GM12878 (cell line): ENCODE measurements at regions not wholly inside any gene's neighbourhood (a gene's known extent, or its start where the extent isn't known, plus 50 kb on each side); places are given as distances from the start of the nearest gene placed in this dataset.

ENCODE experiments used
- ATAC-seq: fragments of 200-7000 bp; cut with Tn5 transposase; 3 replicates; pipeline ENCODE4 v1.9.1; 2020; ENCODE audit warnings: mild to moderate bottlenecking, moderate library complexity
- BruUV-seq: library from RNA; stranded (reverse); fragments of 400-500 nt; replicated peaks from 2 replicates; lab custom pipeline; 2021; lab: Mats Ljungman, UMichigan
- CTCF ChIA-PET: fragments of 300-600 bp; sonication (Branson Sonifier 250); formaldehyde crosslinking; extraction: SDS; loops from one replicate; lab custom pipeline; 2021; ENCODE audit warnings: inconsistent platforms; lab: Yijun Ruan, JAX
- POLR2A ChIA-PET: fragments of 350-600 bp; formaldehyde crosslinking; extraction: SDS; loops from one replicate; lab custom pipeline; 2021; ENCODE audit warnings: inconsistent platforms; lab: Charles Lee
- RAD21 ChIA-PET: fragments of 300-600 bp; sonication (Branson Sonifier 250); formaldehyde crosslinking; loops from one replicate; lab custom pipeline; 2023; ENCODE audit warnings: antibody characterized with exemption; ENCODE audit not compliant: unreplicated experiment; lab: Charles Lee
- SMC1A ChIA-PET: fragments of 300-600 bp; sonication (Branson Sonifier 250); formaldehyde crosslinking; loops from one replicate; lab custom pipeline; 2023; ENCODE audit not compliant: unreplicated experiment, uncharacterized antibody; lab: Charles Lee
- DNase-seq: peaks from one replicate; pipeline ENCODE4 v3.0.0-alpha.2; 2011; ENCODE audit warnings: low read depth, low spot score
- FAIRE-seq: peaks from 3 replicates; lab custom pipeline; 2011; peaks lifted over from hg19 to GRCh38; lab: Jason Lieb, UNC
- H2AFZ ChIP-seq: 2 replicates; pipeline ENCODE4 v1.6.0; 2011; ENCODE audit warnings: low read depth, low read length, control low read depth; ENCODE audit not compliant: control insufficient read depth
- H3K27ac ChIP-seq: 2 replicates; pipeline ENCODE4 v1.5.1; 2011; ENCODE audit warnings: control low read depth; ENCODE audit not compliant: control insufficient read depth, insufficient read depth
- H3K27me3 ChIP-seq, 2 experiments: replicated peaks in 1 of 2; 2 replicates each; pipeline versions ENCODE4 v1.6.0 to v1.6.1; 2011; ENCODE audit warnings: low read length in 1 of 2; ENCODE audit not compliant: control insufficient read depth in 2 of 2, insufficient read depth in 2 of 2
- H3K36me3 ChIP-seq, 2 experiments: 2 replicates each; pipeline ENCODE4 v1.5.1; 2011; ENCODE audit warnings: low read length in 1 of 2; ENCODE audit not compliant: control insufficient read depth in 2 of 2, insufficient read depth in 2 of 2
- H3K4me1 ChIP-seq: 2 replicates; pipeline ENCODE4 v1.6.1; 2011; ENCODE audit warnings: mild to moderate bottlenecking, low read length, moderate library complexity, mixed read lengths; ENCODE audit not compliant: control insufficient read depth, insufficient read depth
- H3K4me2 ChIP-seq: 2 replicates; pipeline ENCODE4 v1.6.0; 2011; ENCODE audit warnings: control low read depth; ENCODE audit not compliant: control insufficient read depth, insufficient read depth
- H3K4me3 ChIP-seq: fragments of 200-600 bp; sonication (generic); 2 replicates; pipeline ENCODE4 v1.5.1; 2016
- H3K79me2 ChIP-seq: 2 replicates; pipeline ENCODE4 v1.6.0; 2011; ENCODE audit warnings: low read length; ENCODE audit not compliant: control insufficient read depth, insufficient read depth
- H3K9ac ChIP-seq: 2 replicates; pipeline ENCODE4 v1.8.0; 2011; ENCODE audit warnings: low read length, control low read depth, mixed read lengths; ENCODE audit not compliant: control insufficient read depth, insufficient read depth
- H3K9me3 ChIP-seq: replicated peaks from 3 replicates; pipeline ENCODE4 v1.5.1; 2011; ENCODE audit warnings: mild to moderate bottlenecking, low read length; ENCODE audit not compliant: control insufficient read depth, insufficient read depth
- H4K20me1 ChIP-seq: 2 replicates; pipeline ENCODE4 v1.6.0; 2011; ENCODE audit not compliant: control insufficient read depth, insufficient read depth
- E2F4 ChIP-seq: IDR thresholded peaks from 2 replicates; pipeline ENCODE4 v1.6.1; 2012; ENCODE audit warnings: low read depth, low read length, improper control_type of control experiment
- E4F1 ChIP-seq: fragments of 450-650 bp; IDR thresholded peaks from 2 replicates; pipeline ENCODE4 v1.6.1; 2018; ENCODE audit warnings: borderline replicate concordance, mild to moderate bottlenecking; ENCODE audit not compliant: partially characterized antibody
- NR2C1 ChIP-seq: fragments of 450-650 bp; IDR thresholded peaks from 2 replicates; pipeline ENCODE4 v1.6.1; 2017; ENCODE audit warnings: antibody characterized with exemption, mild to moderate bottlenecking, moderate library complexity
- PAX5 ChIP-seq: IDR thresholded peaks from 2 replicates; pipeline ENCODE4 v1.6.1; 2011; ENCODE audit warnings: low read depth, low read length, borderline replicate concordance
- PKNOX1 ChIP-seq: fragments of 450-650 bp; IDR thresholded peaks from 2 replicates; pipeline ENCODE4 v1.6.1; 2016; ENCODE audit warnings: mild to moderate bottlenecking
- SMAD5 ChIP-seq: IDR thresholded peaks from 2 replicates; pipeline ENCODE4 v1.6.1; 2016; ENCODE audit warnings: antibody characterized with exemption, low read depth
- ZNF207 ChIP-seq: fragments of 450-650 bp; IDR thresholded peaks from 2 replicates; pipeline ENCODE4 v1.6.1; 2014; ENCODE audit warnings: antibody characterized with exemption, mild to moderate bottlenecking, borderline replicate concordance
- ZNF217 ChIP-seq: fragments of 450-650 bp; IDR thresholded peaks from 2 replicates; pipeline ENCODE4 v1.6.1; 2017; ENCODE audit warnings: antibody characterized with exemption, mild to moderate bottlenecking
- ZNF274 ChIP-seq: IDR thresholded peaks from one replicate; pipeline ENCODE4 v1.8.0; 2011; ENCODE audit not compliant: insufficient read length, insufficient read depth
- ZSCAN29 ChIP-seq: fragments of 450-650 bp; IDR thresholded peaks from 2 replicates; pipeline ENCODE4 v1.6.1; 2017; ENCODE audit warnings: mild to moderate bottlenecking, moderate library complexity
- WGBS: methylation state at CpG from one replicate; pipeline ENCODE4 v1.1.6; 2016; ENCODE audit warnings: low lambda C conversion rate; ENCODE audit not compliant: insufficient replicate concordance, insufficient coverage; ENCODE audit errors: missing lambda C conversion rate; 5-methylcytosine and 5-hydroxymethylcytosine counted together
- in situ Hi-C: fragments of 300-500 bp; cut with MboI; formaldehyde crosslinking; loops from 9 replicates; pipeline ENCODE4 v1.14.3; 2018; ENCODE audit warnings: mixed read lengths
- intact Hi-C: fragments of 100-400 bp; cut with micrococcal nuclease; formaldehyde crosslinking; loops from one replicate; pipeline ENCODE4 v1.14.2; 2022; ENCODE audit not compliant: unreplicated experiment
- TF ChIP-seq, protein P1 (sequence below): fragments of 150-350 bp; IDR thresholded peaks from 2 replicates; pipeline ENCODE4 v1.6.1; 2014; ENCODE audit warnings: mild to moderate bottlenecking, low read depth, low read length
- TF ChIP-seq, protein P2 (sequence below): fragments of 450-650 bp; IDR thresholded peaks from 2 replicates; pipeline ENCODE4 v1.6.1; 2017; ENCODE audit warnings: mild to moderate bottlenecking, moderate library complexity

GRCh38 chr3:193974671-193975535 lies 161.0 kb upstream of the HES1 start:
- Histone ChIP-seq H3K27ac (no peak overlapping the region), H2AFZ (no peak overlapping the region), H3K4me2 (no peak overlapping the region), H3K36me3 (no peaks in the 10 kb centered on the region), H3K4me3 (no peak overlapping the region), H3K27me3 (peaks cover 0 to 1% of the 10 kb centered on the region in 2 experiments; a peak in 1 of 4 replicates), H3K79me2 (no peaks in the 10 kb centered on the region), H3K9me3 (no peaks in the 10 kb centered on the region), H3K4me1 (peaks cover 14% of the 10 kb centered on the region), H3K9ac (no peak overlapping the region), H4K20me1 (no peaks in the 10 kb centered on the region)
- no peak for FAIRE-seq
- TF ChIP-seq ZSCAN29 (no peak), PKNOX1 (no peak), ZNF274 (no peak), E4F1 (no peak), ZNF207 (no peak), E2F4 (no peak), SMAD5 (no peak), PAX5 (no peak), ZNF217 (no peak), NR2C1 (no peak)
- TF ChIP-seq, protein P1, sequence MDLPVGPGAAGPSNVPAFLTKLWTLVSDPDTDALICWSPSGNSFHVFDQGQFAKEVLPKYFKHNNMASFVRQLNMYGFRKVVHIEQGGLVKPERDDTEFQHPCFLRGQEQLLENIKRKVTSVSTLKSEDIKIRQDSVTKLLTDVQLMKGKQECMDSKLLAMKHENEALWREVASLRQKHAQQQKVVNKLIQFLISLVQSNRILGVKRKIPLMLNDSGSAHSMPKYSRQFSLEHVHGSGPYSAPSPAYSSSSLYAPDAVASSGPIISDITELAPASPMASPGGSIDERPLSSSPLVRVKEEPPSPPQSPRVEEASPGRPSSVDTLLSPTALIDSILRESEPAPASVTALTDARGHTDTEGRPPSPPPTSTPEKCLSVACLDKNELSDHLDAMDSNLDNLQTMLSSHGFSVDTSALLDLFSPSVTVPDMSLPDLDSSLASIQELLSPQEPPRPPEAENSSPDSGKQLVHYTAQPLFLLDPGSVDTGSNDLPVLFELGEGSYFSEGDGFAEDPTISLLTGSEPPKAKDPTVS, result no peak
- TF ChIP-seq, protein P2, sequence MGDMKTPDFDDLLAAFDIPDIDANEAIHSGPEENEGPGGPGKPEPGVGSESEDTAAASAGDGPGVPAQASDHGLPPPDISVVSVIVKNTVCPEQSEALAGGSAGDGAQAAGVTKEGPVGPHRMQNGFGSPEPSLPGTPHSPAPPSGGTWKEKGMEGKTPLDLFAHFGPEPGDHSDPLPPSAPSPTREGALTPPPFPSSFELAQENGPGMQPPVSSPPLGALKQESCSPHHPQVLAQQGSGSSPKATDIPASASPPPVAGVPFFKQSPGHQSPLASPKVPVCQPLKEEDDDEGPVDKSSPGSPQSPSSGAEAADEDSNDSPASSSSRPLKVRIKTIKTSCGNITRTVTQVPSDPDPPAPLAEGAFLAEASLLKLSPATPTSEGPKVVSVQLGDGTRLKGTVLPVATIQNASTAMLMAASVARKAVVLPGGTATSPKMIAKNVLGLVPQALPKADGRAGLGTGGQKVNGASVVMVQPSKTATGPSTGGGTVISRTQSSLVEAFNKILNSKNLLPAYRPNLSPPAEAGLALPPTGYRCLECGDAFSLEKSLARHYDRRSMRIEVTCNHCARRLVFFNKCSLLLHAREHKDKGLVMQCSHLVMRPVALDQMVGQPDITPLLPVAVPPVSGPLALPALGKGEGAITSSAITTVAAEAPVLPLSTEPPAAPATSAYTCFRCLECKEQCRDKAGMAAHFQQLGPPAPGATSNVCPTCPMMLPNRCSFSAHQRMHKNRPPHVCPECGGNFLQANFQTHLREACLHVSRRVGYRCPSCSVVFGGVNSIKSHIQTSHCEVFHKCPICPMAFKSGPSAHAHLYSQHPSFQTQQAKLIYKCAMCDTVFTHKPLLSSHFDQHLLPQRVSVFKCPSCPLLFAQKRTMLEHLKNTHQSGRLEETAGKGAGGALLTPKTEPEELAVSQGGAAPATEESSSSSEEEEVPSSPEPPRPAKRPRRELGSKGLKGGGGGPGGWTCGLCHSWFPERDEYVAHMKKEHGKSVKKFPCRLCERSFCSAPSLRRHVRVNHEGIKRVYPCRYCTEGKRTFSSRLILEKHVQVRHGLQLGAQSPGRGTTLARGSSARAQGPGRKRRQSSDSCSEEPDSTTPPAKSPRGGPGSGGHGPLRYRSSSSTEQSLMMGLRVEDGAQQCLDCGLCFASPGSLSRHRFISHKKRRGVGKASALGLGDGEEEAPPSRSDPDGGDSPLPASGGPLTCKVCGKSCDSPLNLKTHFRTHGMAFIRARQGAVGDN, result no peak
- ChIA-PET SMC1A (interaction anchor here (1.1 kb wide), 1 partner anchor 156 kb away, joined by 5 read pairs; no protein-coding TSS in a partner anchor), CTCF (no interaction called here), RAD21 (no interaction called here), POLR2A (no interaction called here)
- BruUV-seq, result no TSS peak
- no peak for DNase-seq
- intact Hi-C loops (loop anchor here (10.0 kb wide), 2 partner anchors 190 to 340 kb away; no protein-coding TSS in a partner anchor), in situ Hi-C loops (no loop called here)
- 75% methylated on average over 22 of the region's 22 CpGs for WGBS
- no peak for ATAC-seq
